PC-9 (cell line): ENCODE measurements at regions not wholly inside any gene's neighbourhood (a gene's known extent, or its start where the extent isn't known, plus 50 kb on each side); places are given as distances from the start of the nearest gene placed in this dataset.
"Not testable (repeated sequence)": the region's sequence is repeated elsewhere in the genome, so short reads cannot be mapped to it uniquely, and the experiment has no call there.

Experiments used
- BruUV-seq: library from RNA; stranded (reverse); fragments of 400-500 nt; replicated peaks from 2 replicates; lab custom pipeline; 2021; lab: Mats Ljungman, UMichigan
- CTCF ChIA-PET: fragments of 300-600 bp; sonication (Branson Sonifier 250); formaldehyde crosslinking; loops from one replicate; lab custom pipeline; 2022; ENCODE audit warnings: antibody characterized with exemption; lab: Charles Lee
- POLR2A ChIA-PET: fragments of 300-600 bp; sonication (Branson Sonifier 250); formaldehyde crosslinking; loops from one replicate; lab custom pipeline; 2022; ENCODE audit warnings: antibody characterized with exemption; ENCODE audit not compliant: unreplicated experiment; lab: Charles Lee
- DNase-seq, 2 experiments: peaks; one replicate each; pipeline versions ENCODE4 v3.0.0 to v3.0.0-alpha.2; 2015 to 2022; ENCODE audit warnings: mixed read lengths in 1 of 2
- H2AFZ ChIP-seq: fragments of 200-600 bp; sonication (generic); 2 replicates; pipeline ENCODE4 v1.8.1; 2017; ENCODE audit warnings: antibody characterized with exemption
- H3F3A ChIP-seq: fragments of 200-600 bp; sonication (generic); 2 replicates; pipeline ENCODE4 v1.8.1; 2017; ENCODE audit warnings: antibody characterized with exemption, mild to moderate bottlenecking, low read depth; ENCODE audit not compliant: insufficient read depth
- H3K27ac ChIP-seq: fragments of 200-600 bp; sonication (generic); 2 replicates; pipeline ENCODE4 v1.6.1; 2016; ENCODE audit warnings: mixed run types
- H3K27me3 ChIP-seq: fragments of 200-600 bp; sonication (generic); 2 replicates; pipeline ENCODE4 v1.6.1; 2016; ENCODE audit warnings: low read depth, mixed run types; ENCODE audit not compliant: insufficient read depth
- H3K36me3 ChIP-seq: fragments of 200-600 bp; sonication (generic); 2 replicates; pipeline ENCODE4 v1.6.1; 2016; ENCODE audit warnings: low read depth, mixed run types
- H3K4me1 ChIP-seq: fragments of 200-600 bp; sonication (generic); replicated peaks from 2 replicates; pipeline ENCODE4 v1.6.1; 2016; ENCODE audit warnings: mixed run types; ENCODE audit not compliant: insufficient read depth
- H3K4me2 ChIP-seq: fragments of 200-600 bp; sonication (generic); 2 replicates; pipeline ENCODE4 v1.6.1; 2017; ENCODE audit warnings: mixed run types
- H3K4me3 ChIP-seq: fragments of 200-600 bp; sonication (generic); 2 replicates; pipeline ENCODE4 v1.6.1; 2016; ENCODE audit warnings: mixed run types
- H3K79me2 ChIP-seq: fragments of 200-600 bp; sonication (generic); 2 replicates; pipeline ENCODE4 v1.6.1; 2017; ENCODE audit warnings: low read depth, mixed run types
- H3K9me2 ChIP-seq: fragments of 200-600 bp; sonication (generic); 2 replicates; pipeline ENCODE4 v1.8.1; 2017; ENCODE audit warnings: mild to moderate bottlenecking; ENCODE audit not compliant: insufficient read depth
- H3K9me3 ChIP-seq: fragments of 200-600 bp; sonication (generic); 2 replicates; pipeline ENCODE4 v1.8.1; 2016; ENCODE audit warnings: low read depth; ENCODE audit not compliant: insufficient read depth
- H4K20me1 ChIP-seq: fragments of 200-600 bp; sonication (generic); 2 replicates; pipeline ENCODE4 v1.8.1; 2017; ENCODE audit not compliant: insufficient read depth
- CTCF ChIP-seq: fragments of 200-600 bp; sonication (generic); conservative IDR thresholded peaks from 2 replicates; pipeline ENCODE4 v1.6.1; 2017; ENCODE audit warnings: mixed run types, antibody characterized with exemption, mild to moderate bottlenecking, moderate library complexity
- EZH2 ChIP-seq: fragments of 200-600 bp; sonication (generic); IDR thresholded peaks from 2 replicates; pipeline ENCODE4 v1.8.0; 2017; ENCODE audit warnings: antibody characterized with exemption, low read depth
- intact Hi-C: fragments of 100-400 bp; cut with micrococcal nuclease; formaldehyde crosslinking; loops from one replicate; pipeline ENCODE4 v1.10.0; 2022; ENCODE audit not compliant: unreplicated experiment

GRCh38 chr9:79489261-79490000, 82.3 kb upstream of the TLE4 start:
- no peak for DNase-seq
- intact Hi-C loops: no loop called here
- H2AFZ ChIP-seq: no peak overlapping the region

DNA sequence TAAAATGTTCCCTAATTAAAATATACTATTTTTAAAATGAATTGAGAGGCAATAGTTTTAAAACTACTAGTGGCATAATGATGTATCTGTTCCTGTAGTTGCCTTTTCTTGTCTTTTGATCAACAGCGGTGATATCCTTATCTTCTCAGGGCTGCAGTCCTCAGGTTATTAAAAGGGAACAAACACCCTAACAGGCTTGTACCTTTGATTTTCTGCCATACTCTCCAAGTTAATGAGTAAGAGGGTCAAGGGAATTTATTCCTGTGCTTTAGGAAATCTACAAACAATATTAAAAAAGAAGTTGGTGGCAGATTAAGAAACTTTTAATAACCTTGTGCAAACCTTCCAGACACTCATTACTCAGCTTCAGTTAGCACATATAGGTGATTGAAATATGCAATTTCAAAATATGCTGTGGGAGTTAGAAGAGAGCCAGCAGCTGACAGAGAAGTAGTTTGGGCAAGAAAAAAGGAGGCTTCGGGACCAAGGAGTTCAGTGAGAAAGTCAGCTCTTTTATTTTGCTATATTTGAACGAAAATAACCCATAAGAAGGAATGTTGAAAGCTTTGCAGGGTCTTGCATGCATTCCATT, 81.0 kb upstream of the TLE4 start:
- no peaks in the 10 kb centered on the region for H3K9me2 ChIP-seq
- no peaks in the 10 kb centered on the region for H3K9me3 ChIP-seq
- TF ChIP-seq EZH2 (no peak), CTCF (no peak)
- no TSS peak for BruUV-seq
- POLR2A ChIA-PET: interaction anchor here (0.6 kb wide), 1 partner anchor 250 kb away, joined by 3 read pairs; no protein-coding TSS in a partner anchor
- no peaks in the 10 kb centered on the region; the same call in 1 of the 2 replicates for H4K20me1 ChIP-seq
- intact Hi-C loops: no loop called here
- no peaks in the 10 kb centered on the region for H3K79me2 ChIP-seq
- no peak overlapping the region for H3K27ac ChIP-seq
- no peaks in the 10 kb centered on the region for H3K4me1 ChIP-seq
- H3K36me3 ChIP-seq: no peaks in the 10 kb centered on the region
- H3K4me2 ChIP-seq: no peak overlapping the region
- DNase-seq: no peak
- no peak overlapping the region for H2AFZ ChIP-seq
- no peaks in the 10 kb centered on the region for H3K27me3 ChIP-seq
- H3F3A ChIP-seq: no peaks in the 10 kb centered on the region
- no peak overlapping the region for H3K4me3 ChIP-seq
- CTCF ChIA-PET: no interaction called here

More at GRCh38 chr9:79489261-79490000, 82.3 kb upstream of the TLE4 start:
- no peaks in the 10 kb centered on the region for H3F3A ChIP-seq
- H3K4me2 ChIP-seq: no peak overlapping the region
- no peaks in the 10 kb centered on the region for H3K9me2 ChIP-seq
- H3K27me3 ChIP-seq: no peaks in the 10 kb centered on the region
- TF ChIP-seq EZH2 (no peak), CTCF (no peak)
- no peaks in the 10 kb centered on the region; the same call in 1 of the 2 replicates for H4K20me1 ChIP-seq
- ChIA-PET POLR2A (no interaction called here), CTCF (no interaction called here)
- no peaks in the 10 kb centered on the region for H3K36me3 ChIP-seq
- no peak overlapping the region for H3K4me3 ChIP-seq
- H3K9me3 ChIP-seq: no peaks in the 10 kb centered on the region
- no peak overlapping the region for H3K27ac ChIP-seq
- H3K79me2 ChIP-seq: no peaks in the 10 kb centered on the region
- no peaks in the 10 kb centered on the region for H3K4me1 ChIP-seq
- BruUV-seq: no TSS peak

GRCh38 chr9:79492092-79493009, 79.4 kb upstream of the TLE4 start:
- no peak overlapping the region for H2AFZ ChIP-seq
- H3K4me1 ChIP-seq: no peaks in the 10 kb centered on the region
- POLR2A ChIA-PET: no interaction called here
- H3K9me3 ChIP-seq: no peaks in the 10 kb centered on the region
- intact Hi-C loops: no loop called here
- no peak for TF ChIP-seq EZH2
- no peak for TF ChIP-seq CTCF
- H3K4me3 ChIP-seq: no peak overlapping the region
- H3K4me2 ChIP-seq: no peak overlapping the region
- no peaks in the 10 kb centered on the region for H3K36me3 ChIP-seq
- no peaks in the 10 kb centered on the region for H3K79me2 ChIP-seq
- BruUV-seq: no TSS peak
- H3K27me3 ChIP-seq: no peaks in the 10 kb centered on the region
- no peaks in the 10 kb centered on the region; the same call in 1 of the 2 replicates for H4K20me1 ChIP-seq
- no peaks in the 10 kb centered on the region for H3K9me2 ChIP-seq
- CTCF ChIA-PET: no interaction called here
- DNase-seq: no peak
- H3K27ac ChIP-seq: no peak overlapping the region
- H3F3A ChIP-seq: no peaks in the 10 kb centered on the region

- H3F3A ChIP-seq, H3K79me2 ChIP-seq, H3K9me3 ChIP-seq, BruUV-seq, POLR2A ChIA-PET, H3K4me3 ChIP-seq, CTCF ChIA-PET, H3K36me3 ChIP-seq, intact Hi-C loops, H2AFZ ChIP-seq, H4K20me1 ChIP-seq, H3K27ac ChIP-seq, H3K4me1 ChIP-seq, DNase-seq, H3K4me2 ChIP-seq, H3K27me3 ChIP-seq, H3K9me2 ChIP-seq: not testable (repeated sequence)
Observed at GRCh38 chr9:79500196-79500864, 71.4 kb upstream of the TLE4 start.
